GM19238 (cell line): ENCODE measurements at regions not wholly inside any gene's neighbourhood (a gene's known extent, or its start where the extent isn't known, plus 50 kb on each side); places are given as distances from the start of the nearest gene placed in this dataset.
"Not testable (repeated sequence)": the region's sequence is repeated elsewhere in the genome, so short reads cannot be mapped to it uniquely, and the experiment has no call there.

Experiments
- DNase-seq: peaks from one replicate; pipeline ENCODE4 v3.0.0; 2011; ENCODE audit warnings: low spot score; ENCODE audit not compliant: insufficient read length

- DNase-seq: no peak
Measured at GRCh38 chr4:13893987-13894386, 266.5 kb upstream of the BOD1L1 start.

- no peak for DNase-seq
Measured at GRCh38 chr4:13900780-13901179, 273.3 kb upstream of the BOD1L1 start.

- DNase-seq: no peak
Measured at GRCh38 chr4:13902146-13902545, 274.6 kb upstream of the BOD1L1 start.

- no peak for DNase-seq
Measured at GRCh38 chr4:13903061-13903460, 275.5 kb upstream of the BOD1L1 start.

GRCh38 chr4:13903901-13904300 is 276.4 kb upstream of the BOD1L1 start:
- DNase-seq: no peak

- DNase-seq: no peak
Measured at GRCh38 chr4:13905543-13905942, 278.0 kb upstream of the BOD1L1 start.

GRCh38 chr4:13906727-13907126 is 279.2 kb upstream of the BOD1L1 start:
- no peak for DNase-seq

- DNase-seq: no peak
Measured at GRCh38 chr4:13907255-13907751, 279.8 kb upstream of the BOD1L1 start.

GRCh38 chr4:13908455-13908854 is 280.9 kb upstream of the BOD1L1 start:
- DNase-seq: no peak

- no peak for DNase-seq
Measured at GRCh38 chr4:13910556-13910955, 283.0 kb upstream of the BOD1L1 start.

GRCh38 chr4:13911256-13911655 is 283.7 kb upstream of the BOD1L1 start:
- no peak for DNase-seq

GRCh38 chr4:13912436-13912925 is 285.0 kb upstream of the BOD1L1 start:
- DNase-seq: no peak

GRCh38 chr4:13912966-13913365 is 285.4 kb upstream of the BOD1L1 start:
- no peak for DNase-seq

- DNase-seq: no peak
Measured at GRCh38 chr4:13917015-13917414, 289.5 kb upstream of the BOD1L1 start.

GRCh38 chr4:13918110-13918509 is 290.6 kb upstream of the BOD1L1 start:
- no peak for DNase-seq

GRCh38 chr4:13918991-13919441 is 291.5 kb upstream of the BOD1L1 start:
- DNase-seq: no peak

GRCh38 chr4:13920111-13920875 is 292.8 kb upstream of the BOD1L1 start:
- no peak for DNase-seq

GRCh38 chr4:13920901-13921300 is 293.4 kb upstream of the BOD1L1 start:
- DNase-seq: no peak

GRCh38 chr4:13921805-13922204 is 294.3 kb upstream of the BOD1L1 start:
- DNase-seq: no peak

- no peak for DNase-seq
Measured at GRCh38 chr4:13922459-13922858, 294.9 kb upstream of the BOD1L1 start.

GRCh38 chr4:13922873-13923645 is 295.5 kb upstream of the BOD1L1 start:
- no peak for DNase-seq

GRCh38 chr4:13924900-13925299 is 297.4 kb upstream of the BOD1L1 start:
- not testable (repeated sequence) for DNase-seq
